Mesenchymal stem cell (in vitro differentiated cells and primary cell): ENCODE measurements at regions not wholly inside any gene's neighbourhood (a gene's known extent, or its start where the extent isn't known, plus 50 kb on each side); places are given as distances from the start of the nearest gene placed in this dataset.

Experiments used
- DNase-seq: peaks from one replicate; pipeline ENCODE4 v3.0.0-alpha.2; 2013
- H2AFZ ChIP-seq: one replicate; pipeline ENCODE4 v1.6.1; 2013; ENCODE audit warnings: low read depth, mild to moderate bottlenecking, control low read depth, inconsistent platforms, low read length, moderate library complexity
- H2AK5ac ChIP-seq: 2 replicates; pipeline ENCODE4 v1.6.1; 2013; ENCODE audit warnings: low read length, moderate library complexity, mild to moderate bottlenecking, inconsistent platforms; ENCODE audit not compliant: severe bottlenecking
- H2BK120ac ChIP-seq: one replicate; pipeline ENCODE4 v1.6.1; 2013; ENCODE audit warnings: low read depth, mild to moderate bottlenecking, inconsistent platforms, low read length, moderate library complexity
- H2BK12ac ChIP-seq, 2 experiments: one replicate each; pipeline ENCODE4 v1.6.1; 2013; ENCODE audit warnings: inconsistent platforms in 2 of 2, low read length in 2 of 2, mild to moderate bottlenecking in 2 of 2, moderate library complexity in 2 of 2, control low read depth in 1 of 2
- H2BK15ac ChIP-seq: one replicate; pipeline ENCODE4 v1.6.1; 2013; ENCODE audit warnings: mild to moderate bottlenecking, low read depth, inconsistent platforms; ENCODE audit not compliant: poor library complexity, severe bottlenecking
- H2BK5ac ChIP-seq: 2 replicates; pipeline ENCODE4 v1.6.1; 2013; ENCODE audit warnings: low read depth, mild to moderate bottlenecking, low read length, control low read depth, inconsistent platforms; ENCODE audit not compliant: poor library complexity, severe bottlenecking
- H3K14ac ChIP-seq, 2 experiments: one replicate each; pipeline ENCODE4 v1.6.1; 2013; ENCODE audit warnings: inconsistent platforms in 2 of 2, low read length in 2 of 2, control low read depth in 1 of 2, mild to moderate bottlenecking in 1 of 2, moderate library complexity in 1 of 2
- H3K18ac ChIP-seq, 2 experiments: one replicate each; pipeline ENCODE4 v1.6.1; 2013; ENCODE audit warnings: inconsistent platforms in 2 of 2, low read length in 2 of 2, control low read depth in 1 of 2, low read depth in 1 of 2, mild to moderate bottlenecking in 1 of 2
- H3K23ac ChIP-seq, 2 experiments: one replicate each; pipeline ENCODE4 v1.6.1; 2013; ENCODE audit warnings: inconsistent platforms in 2 of 2, low read length in 2 of 2, mild to moderate bottlenecking in 2 of 2, moderate library complexity in 2 of 2, control low read depth in 1 of 2
- H3K27ac ChIP-seq: 2 replicates; pipeline ENCODE4 v1.5.1; 2013; ENCODE audit warnings: mild to moderate bottlenecking, moderate library complexity, low read length, control low read depth, inconsistent platforms; ENCODE audit not compliant: poor library complexity, severe bottlenecking
- H3K27me3 ChIP-seq, 2 experiments: 2 replicates each; pipeline versions ENCODE4 v1.6.1 to v1.7.0; 2013; ENCODE audit warnings: low read length in 2 of 2, mild to moderate bottlenecking in 2 of 2, moderate library complexity in 2 of 2, control low read depth in 1 of 2, inconsistent platforms in 1 of 2; ENCODE audit not compliant: control insufficient read depth in 1 of 2, insufficient read depth in 1 of 2
- H3K36me3 ChIP-seq, 2 experiments: 2 replicates each; pipeline versions ENCODE4 v1.6.1 to v1.7.0; 2013; ENCODE audit warnings: low read length in 2 of 2, control low read depth in 1 of 2, inconsistent platforms in 1 of 2, low read depth in 1 of 2, mild to moderate bottlenecking in 1 of 2; ENCODE audit not compliant: insufficient read depth in 2 of 2, control insufficient read depth in 1 of 2
- H3K4ac ChIP-seq, 2 experiments: one replicate each; pipeline ENCODE4 v1.6.1; 2013; ENCODE audit warnings: inconsistent platforms in 2 of 2, low read length in 2 of 2, mild to moderate bottlenecking in 2 of 2, moderate library complexity in 2 of 2, control low read depth in 1 of 2, low read depth in 1 of 2
- H3K4me1 ChIP-seq: 2 replicates; pipeline ENCODE4 v1.6.1; 2013; ENCODE audit warnings: low read depth, low read length, control low read depth; ENCODE audit not compliant: control insufficient read depth, insufficient read depth
- H3K4me2 ChIP-seq: 2 replicates; pipeline ENCODE4 v1.6.1; 2013; ENCODE audit warnings: low read length, mild to moderate bottlenecking, inconsistent platforms; ENCODE audit not compliant: poor library complexity, severe bottlenecking
- H3K4me3 ChIP-seq, 2 experiments: 2 replicates each; pipeline versions ENCODE4 v1.5.1 to v1.7.0; 2013; ENCODE audit warnings: low read length in 2 of 2, mild to moderate bottlenecking in 2 of 2, control low read depth in 1 of 2, low read depth in 1 of 2; ENCODE audit not compliant: insufficient read depth in 1 of 2
- H3K79me1 ChIP-seq: replicated peaks from 2 replicates; pipeline ENCODE4 v1.6.1; 2013; ENCODE audit warnings: mild to moderate bottlenecking, control low read depth, low read length, inconsistent platforms; ENCODE audit not compliant: poor library complexity, severe bottlenecking
- H3K9ac ChIP-seq: 2 replicates; pipeline ENCODE4 v1.7.0; 2013; ENCODE audit warnings: mild to moderate bottlenecking, low read length, moderate library complexity
- H3K9me3 ChIP-seq: 2 replicates; pipeline ENCODE4 v1.7.0; 2013; ENCODE audit warnings: mild to moderate bottlenecking, low read length; ENCODE audit not compliant: control insufficient read depth
- H4K8ac ChIP-seq: one replicate; pipeline ENCODE4 v1.6.1; 2013; ENCODE audit warnings: inconsistent platforms, mild to moderate bottlenecking, low read length, moderate library complexity
- H4K91ac ChIP-seq: one replicate; pipeline ENCODE4 v1.6.1; 2013; ENCODE audit warnings: mild to moderate bottlenecking, low read length, inconsistent platforms
- WGBS: methylation state at CpG from one replicate; pipeline ENCODE4 v1.1.7; 2013; ENCODE audit warnings: mixed read lengths; 5-methylcytosine and 5-hydroxymethylcytosine counted together

DNA sequence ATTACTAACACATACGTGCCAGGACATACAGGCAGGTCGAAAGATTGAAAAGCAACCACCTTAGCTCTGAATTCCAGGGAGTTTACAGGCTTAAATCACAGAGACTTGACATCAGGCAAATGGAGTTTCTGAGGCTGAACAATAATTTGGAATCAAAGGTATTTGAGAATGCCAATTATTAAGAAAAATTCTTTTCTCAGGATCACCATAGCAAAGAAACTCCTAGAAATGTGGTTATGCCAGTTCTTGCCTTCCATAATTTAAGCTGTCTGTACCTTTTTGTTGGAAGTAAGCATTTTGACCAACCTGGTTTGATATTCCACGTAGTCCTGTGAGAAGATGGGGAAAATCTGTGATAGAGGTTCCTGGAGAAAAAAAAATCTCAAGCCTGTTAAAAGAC, 312.4 kb upstream of the SMARCA2 start:
- no peak overlapping the region for H4K91ac ChIP-seq
- H3K14ac ChIP-seq: no peak overlapping the region
- no peak overlapping the region for H3K27ac ChIP-seq
- H3K9ac ChIP-seq: no peak overlapping the region
- H3K4ac ChIP-seq: no peak overlapping the region
- H4K8ac ChIP-seq: no peak overlapping the region
- H3K23ac ChIP-seq: no peak overlapping the region
- H2AFZ ChIP-seq: no peak overlapping the region
- H3K27me3 ChIP-seq: no peaks in the 10 kb centered on the region
- H3K4me2 ChIP-seq: no peak overlapping the region
- H2BK12ac ChIP-seq: no peak overlapping the region
- H3K79me1 ChIP-seq: no peaks in the 10 kb centered on the region
- H3K18ac ChIP-seq: no peak overlapping the region
- 18% methylated on average over 2 of the region's 3 CpGs for WGBS
- no peaks in the 10 kb centered on the region for H3K4me1 ChIP-seq
- H2BK15ac ChIP-seq: no peak overlapping the region
- no peak overlapping the region for H3K4me3 ChIP-seq
- H2AK5ac ChIP-seq: no peak overlapping the region
- H3K9me3 ChIP-seq: no peaks in the 10 kb centered on the region
- no peak for DNase-seq
- no peaks in the 10 kb centered on the region for H3K36me3 ChIP-seq
- no peak overlapping the region for H2BK5ac ChIP-seq
- no peak overlapping the region for H2BK120ac ChIP-seq

- H3K36me3 ChIP-seq: no peaks in the 10 kb centered on the region
- no peak overlapping the region for H2AFZ ChIP-seq
- H3K18ac ChIP-seq: no peak overlapping the region
- H3K9me3 ChIP-seq: no peaks in the 10 kb centered on the region
- no peak overlapping the region for H3K14ac ChIP-seq
- H4K8ac ChIP-seq: no peak overlapping the region
- H2BK120ac ChIP-seq: no peak overlapping the region
- H4K91ac ChIP-seq: no peak overlapping the region
- H3K79me1 ChIP-seq: no peaks in the 10 kb centered on the region
- H3K9ac ChIP-seq: no peak overlapping the region
- H3K4ac ChIP-seq: no peak overlapping the region
- 67% methylated on average over 1 of the region's 1 CpG for WGBS
- H3K4me3 ChIP-seq: no peak overlapping the region
- H3K23ac ChIP-seq: no peak overlapping the region
- no peak overlapping the region for H2BK5ac ChIP-seq
- DNase-seq: no peak
- no peak overlapping the region for H3K4me2 ChIP-seq
- no peaks in the 10 kb centered on the region for H3K4me1 ChIP-seq
- H3K27ac ChIP-seq: no peak overlapping the region
- H2BK12ac ChIP-seq: no peak overlapping the region
- H2AK5ac ChIP-seq: no peak overlapping the region
- H2BK15ac ChIP-seq: no peak overlapping the region
- no peaks in the 10 kb centered on the region for H3K27me3 ChIP-seq
Observed at GRCh38 chr9:1707291-1707690, 307.9 kb upstream of the SMARCA2 start.

- H3K4me3 ChIP-seq: no peak overlapping the region
- no peak overlapping the region for H3K4me2 ChIP-seq
- no peaks in the 10 kb centered on the region for H3K79me1 ChIP-seq
- no peak overlapping the region for H2BK5ac ChIP-seq
- no peaks in the 10 kb centered on the region for H3K9me3 ChIP-seq
- 80% methylated on average over 1 of the region's 1 CpG for WGBS
- H3K27me3 ChIP-seq: no peaks in the 10 kb centered on the region
- no peak overlapping the region for H3K23ac ChIP-seq
- no peak overlapping the region for H2BK12ac ChIP-seq
- H4K91ac ChIP-seq: no peak overlapping the region
- no peak overlapping the region for H3K9ac ChIP-seq
- no peaks in the 10 kb centered on the region for H3K36me3 ChIP-seq
- H3K4me1 ChIP-seq: no peaks in the 10 kb centered on the region
- H3K4ac ChIP-seq: no peak overlapping the region
- no peak overlapping the region for H4K8ac ChIP-seq
- no peak overlapping the region for H2BK15ac ChIP-seq
- no peak overlapping the region for H2BK120ac ChIP-seq
- no peak overlapping the region for H3K14ac ChIP-seq
- DNase-seq: no peak
- H2AK5ac ChIP-seq: no peak overlapping the region
- no peak overlapping the region for H3K18ac ChIP-seq
- H2AFZ ChIP-seq: no peak overlapping the region
- H3K27ac ChIP-seq: no peak overlapping the region
Observed at GRCh38 chr9:1708219-1708618, 306.9 kb upstream of the SMARCA2 start.

GRCh38 chr9:1709347-1709746, 305.8 kb upstream of the SMARCA2 start:
- Histone ChIP-seq H3K4ac (no peak overlapping the region), H2BK12ac (no peak overlapping the region), H3K4me2 (no peak overlapping the region), H2BK120ac (no peak overlapping the region), H2BK15ac (no peak overlapping the region), H2AFZ (no peak overlapping the region), H3K4me1 (no peaks in the 10 kb centered on the region), H4K91ac (no peak overlapping the region), H3K9me3 (no peaks in the 10 kb centered on the region), H3K27ac (no peak overlapping the region), H3K14ac (no peak overlapping the region), H3K4me3 (no peak overlapping the region), H3K79me1 (no peaks in the 10 kb centered on the region), H3K9ac (no peak overlapping the region), H2AK5ac (no peak overlapping the region), H3K36me3 (no peaks in the 10 kb centered on the region), H4K8ac (no peak overlapping the region), H3K23ac (no peak overlapping the region), H3K27me3 (no peaks in the 10 kb centered on the region), H3K18ac (no peak overlapping the region), H2BK5ac (no peak overlapping the region)
- WGBS: 90% methylated on average over 1 of the region's 1 CpG
- no peak for DNase-seq
